DND-41 (cell line): ENCODE measurements at regions not wholly inside any gene's neighbourhood (a gene's known extent, or its start where the extent isn't known, plus 50 kb on each side); places are given as distances from the start of the nearest gene placed in this dataset.

ENCODE experiments used
- ATAC-seq: fragments of 200-7000 bp; cut with Tn5 transposase; 3 replicates; pipeline ENCODE4 v1.9.1; 2021; ENCODE audit warnings: low read depth; ENCODE audit not compliant: insufficient read depth
- DNase-seq: peaks from one replicate; pipeline ENCODE4 v3.0.0-alpha.2; 2020
- H2AFZ ChIP-seq: 2 replicates; pipeline ENCODE4 v1.6.0; 2012; ENCODE audit warnings: low read depth, low read length
- H3K27ac ChIP-seq: 2 replicates; pipeline ENCODE4 v1.5.1; 2012; ENCODE audit warnings: low read length, inconsistent platforms
- H3K27me3 ChIP-seq: fragments of 200-600 bp; sonication (generic); 2 replicates; pipeline ENCODE4 v1.6.0; 2012; ENCODE audit warnings: low read length, mild to moderate bottlenecking, inconsistent platforms; ENCODE audit not compliant: insufficient read depth, poor library complexity
- H3K36me3 ChIP-seq: 2 replicates; pipeline ENCODE4 v1.5.1; 2012; ENCODE audit warnings: low read length, inconsistent platforms; ENCODE audit not compliant: insufficient read depth
- H3K4me1 ChIP-seq: 2 replicates; pipeline ENCODE4 v1.5.1; 2012; ENCODE audit warnings: mild to moderate bottlenecking, low read length; ENCODE audit not compliant: insufficient read depth
- H3K4me2 ChIP-seq: 2 replicates; pipeline ENCODE4 v1.6.0; 2012; ENCODE audit warnings: mild to moderate bottlenecking, moderate library complexity, low read length, inconsistent platforms; ENCODE audit not compliant: insufficient read depth
- H3K4me3 ChIP-seq, 2 experiments: fragments of 200-600 bp in 1 of 2; shearing (Covaris generic) in 1 of 2; 2 replicates each; pipeline ENCODE4 v1.5.1; 2012 to 2016; ENCODE audit warnings: inconsistent platforms in 2 of 2, low read length in 2 of 2, mild to moderate bottlenecking in 2 of 2, low read depth in 1 of 2, moderate library complexity in 1 of 2
- H3K79me2 ChIP-seq: 2 replicates; pipeline ENCODE4 v1.6.0; 2012; ENCODE audit warnings: low read length, inconsistent platforms; ENCODE audit not compliant: insufficient read depth
- H3K9ac ChIP-seq: 2 replicates; pipeline ENCODE4 v1.6.0; 2012; ENCODE audit warnings: low read depth, mild to moderate bottlenecking, inconsistent platforms, low read length, moderate library complexity
- H3K9me3 ChIP-seq: 2 replicates; pipeline ENCODE4 v1.5.1; 2012; ENCODE audit warnings: low read length, moderate library complexity, mild to moderate bottlenecking, inconsistent platforms; ENCODE audit not compliant: insufficient read depth, severe bottlenecking
- H4K20me1 ChIP-seq: 2 replicates; pipeline ENCODE4 v1.6.0; 2012; ENCODE audit warnings: low read length; ENCODE audit not compliant: insufficient read depth
- CTCF ChIP-seq: IDR thresholded peaks from 2 replicates; pipeline ENCODE4 v1.5.1; 2012; ENCODE audit warnings: borderline replicate concordance, low read length, moderate library complexity, mild to moderate bottlenecking; ENCODE audit not compliant: poor library complexity, severe bottlenecking; ENCODE audit errors: extremely low read depth
- EZH2 ChIP-seq: IDR thresholded peaks from 3 replicates; pipeline ENCODE4 v1.6.1; 2012; ENCODE audit warnings: borderline replicate concordance, low read depth, mild to moderate bottlenecking, moderate library complexity, low read length, inconsistent platforms; ENCODE audit not compliant: severe bottlenecking

DNA sequence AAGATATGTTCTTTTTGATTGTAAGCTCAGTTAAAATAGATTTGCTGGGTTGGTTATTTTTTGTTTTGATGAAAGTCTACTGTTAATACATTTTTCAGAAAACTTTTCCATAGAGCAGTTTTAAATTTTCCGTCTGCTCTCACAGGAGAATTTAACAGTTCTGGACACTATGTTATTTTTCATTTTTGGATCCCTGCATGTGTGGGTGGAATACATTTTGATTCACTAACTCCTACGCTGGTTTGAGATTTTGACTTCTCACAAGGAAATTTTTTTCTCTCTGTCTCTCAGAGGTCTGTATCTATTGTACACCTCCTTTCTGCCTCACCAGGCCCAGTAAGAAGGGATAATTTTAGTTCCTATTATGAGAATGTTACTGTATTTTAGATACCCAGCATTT lies 502.4 kb downstream of the CDH10 start:
- no peaks in the 10 kb centered on the region for H3K36me3 ChIP-seq
- TF ChIP-seq EZH2: no peak
- TF ChIP-seq CTCF: no peak
- ATAC-seq (no peak), DNase-seq (no peak)
- no peak overlapping the region for H3K4me2 ChIP-seq
- H4K20me1 ChIP-seq: no peaks in the 10 kb centered on the region
- H3K9me3 ChIP-seq: no peaks in the 10 kb centered on the region
- H2AFZ ChIP-seq: no peak overlapping the region
- H3K4me1 ChIP-seq: no peaks in the 10 kb centered on the region
- H3K27ac ChIP-seq: no peak overlapping the region
- H3K9ac ChIP-seq: no peak overlapping the region
- no peaks in the 10 kb centered on the region for H3K27me3 ChIP-seq
- H3K4me3 ChIP-seq: no peak overlapping the region
- no peaks in the 10 kb centered on the region for H3K79me2 ChIP-seq

- H3K27ac ChIP-seq: no peak overlapping the region
- H3K9ac ChIP-seq: no peak overlapping the region
- no peak overlapping the region for H2AFZ ChIP-seq
- no peak overlapping the region for H3K4me3 ChIP-seq
- no peaks in the 10 kb centered on the region for H3K36me3 ChIP-seq
- H3K4me2 ChIP-seq: no peak overlapping the region
- DNase-seq: no peak
- TF ChIP-seq CTCF (no peak), EZH2 (no peak)
- no peak for ATAC-seq
- no peaks in the 10 kb centered on the region for H3K27me3 ChIP-seq
- H3K79me2 ChIP-seq: no peaks in the 10 kb centered on the region
- H3K9me3 ChIP-seq: no peaks in the 10 kb centered on the region
- no peaks in the 10 kb centered on the region for H4K20me1 ChIP-seq
- H3K4me1 ChIP-seq: no peaks in the 10 kb centered on the region
These were observed 499.0 kb downstream of the CDH10 start for GRCh38 chr5:24145806-24146205.

- Histone ChIP-seq H3K9me3 (no peaks in the 10 kb centered on the region), H3K79me2 (no peaks in the 10 kb centered on the region), H3K9ac (no peak overlapping the region), H3K4me3 (no peak overlapping the region), H2AFZ (no peak overlapping the region), H3K4me2 (no peak overlapping the region), H3K27ac (no peak overlapping the region), H3K36me3 (no peaks in the 10 kb centered on the region), H4K20me1 (no peaks in the 10 kb centered on the region), H3K27me3 (no peaks in the 10 kb centered on the region), H3K4me1 (no peaks in the 10 kb centered on the region)
- no peak for TF ChIP-seq CTCF
- TF ChIP-seq EZH2: no peak
- DNase-seq: no peak
- ATAC-seq: no peak
These were observed 483.2 kb downstream of the CDH10 start for GRCh38 chr5:24161559-24161958.

DNA sequence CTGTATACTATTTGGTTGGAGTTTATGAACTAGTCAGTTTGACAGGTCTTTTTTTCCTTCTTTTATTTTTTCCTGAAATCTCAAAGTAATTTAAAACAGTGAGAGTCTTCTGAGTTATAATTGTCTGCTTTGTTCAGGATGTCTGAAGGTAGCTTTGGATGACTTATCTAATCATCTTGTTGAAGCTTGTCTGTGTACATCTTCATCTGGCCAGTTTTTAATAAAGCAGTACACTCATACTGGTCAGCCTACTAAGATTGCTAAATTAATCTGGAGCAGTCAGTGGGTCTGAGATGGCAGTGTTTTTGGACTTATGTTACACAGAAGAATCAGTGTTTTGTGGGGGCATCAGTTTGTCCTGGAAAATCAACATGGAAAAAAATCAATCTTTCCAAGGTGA lies 482.4 kb downstream of the CDH10 start:
- ATAC-seq (no peak), DNase-seq (no peak)
- TF ChIP-seq EZH2 (no peak), CTCF (no peak)
- no peak overlapping the region for H3K9ac ChIP-seq
- no peak overlapping the region for H3K27ac ChIP-seq
- no peaks in the 10 kb centered on the region for H4K20me1 ChIP-seq
- no peaks in the 10 kb centered on the region for H3K4me1 ChIP-seq
- no peak overlapping the region for H3K4me2 ChIP-seq
- no peaks in the 10 kb centered on the region for H3K36me3 ChIP-seq
- H3K9me3 ChIP-seq: no peaks in the 10 kb centered on the region
- H3K79me2 ChIP-seq: no peaks in the 10 kb centered on the region
- H3K27me3 ChIP-seq: no peaks in the 10 kb centered on the region
- H3K4me3 ChIP-seq: no peak overlapping the region
- no peak overlapping the region for H2AFZ ChIP-seq
